Suprapubic skin (tissue), 4 donors: ENCODE measurements at regions not wholly inside any gene's neighbourhood (a gene's known extent, or its start where the extent isn't known, plus 50 kb on each side); places are given as distances from the start of the nearest gene placed in this dataset.

Source experiments
- DNase-seq, 2 donors: peaks; one replicate each; pipeline ENCODE4 v3.0.0-alpha.2; 2019; ENCODE audit warnings: low spot score in 2 of 2
- H3K27ac ChIP-seq: fragments of 200-600 bp; sonication (generic); one replicate; pipeline ENCODE4 v1.5.1; 2019
- H3K27me3 ChIP-seq: fragments of 200-600 bp; sonication (generic); one replicate; pipeline ENCODE4 v1.5.1; 2019
- H3K36me3 ChIP-seq: fragments of 200-600 bp; sonication (generic); one replicate; pipeline ENCODE4 v1.5.1; 2019
- H3K4me1 ChIP-seq: fragments of 200-600 bp; sonication (generic); one replicate; pipeline ENCODE4 v1.5.1; 2019
- H3K4me3 ChIP-seq: fragments of 200-600 bp; sonication (generic); one replicate; pipeline ENCODE4 v1.5.1; 2019; ENCODE audit warnings: mild to moderate bottlenecking
- H3K9me3 ChIP-seq: fragments of 200-600 bp; sonication (generic); one replicate; pipeline ENCODE4 v1.5.1; 2019
- EP300 ChIP-seq: sonication (generic); formaldehyde crosslinking; IDR thresholded peaks from one replicate; pipeline ENCODE4 v1.6.1; 2017; ENCODE audit warnings: antibody characterized with exemption
- POLR2A ChIP-seq, 2 donors: fragments of 450-650 bp; IDR thresholded peaks; one replicate each; pipeline ENCODE4 v1.6.1; 2017; ENCODE audit warnings: antibody characterized with exemption in 2 of 2, mild to moderate bottlenecking in 2 of 2, moderate library complexity in 2 of 2
- POLR2AphosphoS5 ChIP-seq, 3 donors: sonication (generic); formaldehyde crosslinking; IDR thresholded peaks; one replicate each; pipeline ENCODE4 v1.6.1; 2017; ENCODE audit warnings: antibody characterized with exemption in 3 of 3
- WGBS: methylation state at CpG from one replicate; pipeline ENCODE4 v1.1.5; 2018; 5-methylcytosine and 5-hydroxymethylcytosine counted together
- TF ChIP-seq, protein P1 (sequence below), 2 donors: fragments of 200-600 bp in 1 of 2; fragments of 450-650 bp in 1 of 2; sonication (generic) in 1 of 2; IDR thresholded peaks; one replicate each; pipeline ENCODE4 v1.5.1; 2016 to 2019; ENCODE audit warnings: antibody characterized with exemption in 2 of 2, mild to moderate bottlenecking in 1 of 2, moderate library complexity in 1 of 2

DNA sequence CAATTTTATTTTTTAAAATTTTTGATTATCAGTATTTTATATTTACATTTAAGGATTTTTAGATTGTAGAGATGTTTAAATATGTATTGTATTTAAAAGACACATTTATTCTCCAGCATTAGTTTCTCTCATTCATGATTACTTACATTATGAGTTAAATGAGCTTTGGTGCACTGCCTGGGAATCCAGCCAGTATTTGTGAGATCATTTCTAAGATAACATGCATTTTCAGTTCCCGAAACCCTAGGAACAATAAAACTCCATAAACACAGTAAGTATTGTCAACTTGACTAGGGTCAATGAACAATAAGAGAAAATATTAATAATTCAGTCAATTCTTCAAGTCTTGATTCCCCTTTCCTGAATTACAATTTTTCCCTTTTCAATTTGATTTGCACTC, 403.3 kb downstream of the PLK2 start:
- peaks cover 6% of the 10 kb centered on the region for H3K9me3 ChIP-seq
- H3K4me1 ChIP-seq: no peaks in the 10 kb centered on the region
- WGBS: 30% methylated on average over 1 of the region's 1 CpG
- H3K4me3 ChIP-seq: no peak overlapping the region
- H3K27ac ChIP-seq: no peak overlapping the region
- no peak for TF ChIP-seq POLR2A (IDR thresholded peaks at IDR 0.05)
- no peak for TF ChIP-seq POLR2AphosphoS5 (IDR thresholded peaks at IDR 0.05)
- TF ChIP-seq EP300: no peak
- TF ChIP-seq, protein P1, sequence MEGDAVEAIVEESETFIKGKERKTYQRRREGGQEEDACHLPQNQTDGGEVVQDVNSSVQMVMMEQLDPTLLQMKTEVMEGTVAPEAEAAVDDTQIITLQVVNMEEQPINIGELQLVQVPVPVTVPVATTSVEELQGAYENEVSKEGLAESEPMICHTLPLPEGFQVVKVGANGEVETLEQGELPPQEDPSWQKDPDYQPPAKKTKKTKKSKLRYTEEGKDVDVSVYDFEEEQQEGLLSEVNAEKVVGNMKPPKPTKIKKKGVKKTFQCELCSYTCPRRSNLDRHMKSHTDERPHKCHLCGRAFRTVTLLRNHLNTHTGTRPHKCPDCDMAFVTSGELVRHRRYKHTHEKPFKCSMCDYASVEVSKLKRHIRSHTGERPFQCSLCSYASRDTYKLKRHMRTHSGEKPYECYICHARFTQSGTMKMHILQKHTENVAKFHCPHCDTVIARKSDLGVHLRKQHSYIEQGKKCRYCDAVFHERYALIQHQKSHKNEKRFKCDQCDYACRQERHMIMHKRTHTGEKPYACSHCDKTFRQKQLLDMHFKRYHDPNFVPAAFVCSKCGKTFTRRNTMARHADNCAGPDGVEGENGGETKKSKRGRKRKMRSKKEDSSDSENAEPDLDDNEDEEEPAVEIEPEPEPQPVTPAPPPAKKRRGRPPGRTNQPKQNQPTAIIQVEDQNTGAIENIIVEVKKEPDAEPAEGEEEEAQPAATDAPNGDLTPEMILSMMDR (IDR thresholded peaks at IDR 0.05): no peak
- DNase-seq: no peak
- no peaks in the 10 kb centered on the region for H3K27me3 ChIP-seq
- no peaks in the 10 kb centered on the region for H3K36me3 ChIP-seq

DNA sequence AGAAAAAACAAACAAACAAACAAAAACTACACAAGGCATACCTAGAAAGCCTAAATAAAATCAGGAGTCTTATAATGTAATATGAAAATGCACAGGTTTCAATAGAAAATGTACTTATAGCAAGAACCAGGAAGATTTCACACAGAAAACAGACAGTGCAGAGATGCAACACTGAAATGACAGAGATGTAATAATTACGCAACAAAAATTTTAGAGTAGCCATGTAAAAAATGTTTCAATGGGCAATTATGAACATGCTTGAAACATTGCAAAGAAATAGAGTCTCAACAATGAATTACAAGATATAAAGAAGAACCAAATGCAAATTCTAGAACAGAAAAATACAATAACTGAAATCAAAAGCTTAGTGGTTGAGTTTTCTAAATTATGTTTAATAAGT, 405.9 kb downstream of the PLK2 start:
- no peaks in the 10 kb centered on the region for H3K27me3 ChIP-seq
- H3K4me3 ChIP-seq: no peak overlapping the region
- WGBS: 97% methylated on average over 1 of the region's 1 CpG
- peaks cover 6% of the 10 kb centered on the region for H3K9me3 ChIP-seq
- no peak for DNase-seq
- H3K4me1 ChIP-seq: no peaks in the 10 kb centered on the region
- no peaks in the 10 kb centered on the region for H3K36me3 ChIP-seq
- no peak for TF ChIP-seq POLR2AphosphoS5 (IDR thresholded peaks at IDR 0.05)
- TF ChIP-seq POLR2A (IDR thresholded peaks at IDR 0.05): no peak
- TF ChIP-seq EP300: no peak
- TF ChIP-seq, protein P1 (IDR thresholded peaks at IDR 0.05): no peak
- no peak overlapping the region for H3K27ac ChIP-seq

DNA sequence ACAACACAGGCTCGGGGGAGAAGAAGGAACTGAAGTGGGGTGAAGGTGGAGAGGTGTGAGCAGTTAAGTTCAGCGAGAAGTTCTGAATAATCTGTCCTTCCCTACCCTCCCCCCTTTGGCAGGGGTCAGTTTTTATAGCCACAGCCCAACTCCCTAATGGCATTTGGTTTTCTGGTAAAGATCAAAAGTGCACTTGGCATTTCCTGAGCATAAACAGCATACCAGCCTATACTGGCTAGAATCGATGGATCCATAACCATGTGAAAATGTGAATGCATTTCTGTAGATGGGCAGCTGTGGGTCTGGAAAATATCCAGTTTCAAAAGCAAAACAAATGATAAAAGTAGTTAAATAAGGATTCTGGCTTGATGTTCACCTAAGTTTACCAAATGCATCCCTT, 410.9 kb downstream of the PLK2 start:
- Histone ChIP-seq H3K27me3 (no peaks in the 10 kb centered on the region), H3K4me3 (no peak overlapping the region), H3K9me3 (no peaks in the 10 kb centered on the region), H3K27ac (no peak overlapping the region), H3K4me1 (no peaks in the 10 kb centered on the region), H3K36me3 (no peaks in the 10 kb centered on the region)
- DNase-seq: no peak
- TF ChIP-seq EP300: no peak
- TF ChIP-seq, protein P1 (IDR thresholded peaks at IDR 0.05): no peak
- TF ChIP-seq POLR2AphosphoS5 (IDR thresholded peaks at IDR 0.05): no peak
- no peak for TF ChIP-seq POLR2A (IDR thresholded peaks at IDR 0.05)
- 76% methylated on average over 3 of the region's 3 CpGs for WGBS

DNA sequence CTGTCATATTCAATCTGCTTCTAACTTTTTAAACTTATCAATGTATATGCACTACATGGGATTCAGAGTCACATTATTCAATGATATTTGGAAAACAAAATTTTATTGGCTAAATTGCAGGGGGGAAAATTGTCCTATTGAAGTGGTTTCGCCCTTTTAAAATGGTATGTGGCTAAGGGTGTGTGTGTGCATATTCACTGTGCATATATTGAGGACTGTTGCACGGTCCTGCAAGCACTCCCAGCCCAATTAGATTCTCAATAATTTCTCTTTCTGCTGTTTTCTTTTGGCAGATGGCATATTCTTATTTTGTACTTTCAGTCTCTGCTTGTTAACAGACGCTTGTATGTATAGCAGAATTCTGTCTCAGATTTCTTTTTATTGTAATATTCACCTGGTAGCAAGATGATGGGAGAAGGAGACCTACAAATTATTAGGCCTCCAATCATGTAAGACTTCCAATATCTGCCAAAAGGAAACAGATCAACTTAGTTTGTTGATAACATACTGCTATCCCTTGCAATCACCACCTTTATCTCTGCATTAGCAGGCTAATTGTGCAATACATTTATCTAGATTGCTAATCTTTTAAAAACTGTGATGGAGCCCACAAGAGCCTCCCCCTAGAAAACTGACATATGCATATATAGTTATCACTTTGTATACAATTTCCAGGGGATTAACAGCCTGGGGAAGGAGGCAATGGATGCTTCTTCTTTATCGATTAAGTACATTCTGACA, 411.5 kb downstream of the PLK2 start:
- no peaks in the 10 kb centered on the region for H3K9me3 ChIP-seq
- H3K4me3 ChIP-seq: no peak overlapping the region
- WGBS: 93% methylated on average over 4 of the region's 4 CpGs
- no peaks in the 10 kb centered on the region for H3K36me3 ChIP-seq
- no peaks in the 10 kb centered on the region for H3K27me3 ChIP-seq
- no peak for DNase-seq
- TF ChIP-seq POLR2A (IDR thresholded peaks at IDR 0.05) (no peak), POLR2AphosphoS5 (IDR thresholded peaks at IDR 0.05) (no peak), EP300 (no peak)
- TF ChIP-seq, protein P1 (IDR thresholded peaks at IDR 0.05): no peak
- no peak overlapping the region for H3K27ac ChIP-seq
- no peaks in the 10 kb centered on the region for H3K4me1 ChIP-seq

DNA sequence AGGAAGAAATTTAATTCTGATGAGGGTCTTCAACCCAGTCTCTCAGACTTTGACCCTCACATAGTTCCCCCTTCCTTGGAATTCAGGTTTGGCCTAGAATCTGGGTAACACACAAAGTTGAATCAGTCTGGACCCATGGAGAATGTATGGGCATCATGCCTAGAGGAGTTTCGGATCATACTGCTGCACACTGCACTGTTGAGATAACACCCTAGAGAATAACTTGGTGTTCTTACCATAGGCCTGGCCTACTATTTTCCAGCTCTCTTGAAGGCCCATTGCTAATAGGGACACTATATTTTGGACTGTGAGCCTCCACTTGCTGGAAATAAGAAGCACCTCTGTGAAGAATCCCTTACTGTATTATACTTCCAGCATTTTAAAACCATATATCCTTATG, 413.5 kb downstream of the PLK2 start:
- Histone ChIP-seq H3K27ac (no peak overlapping the region), H3K4me3 (no peak overlapping the region), H3K4me1 (no peaks in the 10 kb centered on the region), H3K27me3 (no peaks in the 10 kb centered on the region), H3K36me3 (no peaks in the 10 kb centered on the region), H3K9me3 (no peaks in the 10 kb centered on the region)
- 100% methylated on average over 1 of the region's 1 CpG for WGBS
- TF ChIP-seq POLR2A (IDR thresholded peaks at IDR 0.05) (no peak), EP300 (no peak), POLR2AphosphoS5 (IDR thresholded peaks at IDR 0.05) (no peak)
- TF ChIP-seq, protein P1 (IDR thresholded peaks at IDR 0.05): no peak
- DNase-seq: no peak
